Mesendoderm (in vitro differentiated cells): ENCODE measurements at regions not wholly inside any gene's neighbourhood (a gene's known extent, or its start where the extent isn't known, plus 50 kb on each side); places are given as distances from the start of the nearest gene placed in this dataset.

ENCODE experiments used
- DNase-seq: peaks from one replicate; pipeline ENCODE4 v3.0.0; 2013
- H2AK5ac ChIP-seq: 2 replicates; pipeline ENCODE4 v1.6.1; 2013; ENCODE audit warnings: low read length, inconsistent platforms
- H2BK120ac ChIP-seq: 2 replicates; pipeline ENCODE4 v1.6.1; 2013; ENCODE audit warnings: low read depth, mild to moderate bottlenecking, low read length, moderate library complexity, mixed read lengths
- H2BK15ac ChIP-seq: replicated peaks from 2 replicates; pipeline ENCODE4 v1.6.1; 2013; ENCODE audit warnings: low read depth, mild to moderate bottlenecking, moderate library complexity
- H2BK5ac ChIP-seq: 2 replicates; pipeline ENCODE4 v1.6.1; 2013; ENCODE audit warnings: low read length, inconsistent platforms
- H3K18ac ChIP-seq: 2 replicates; pipeline ENCODE4 v1.6.1; 2013; ENCODE audit warnings: mild to moderate bottlenecking, low read length, mixed read lengths
- H3K23ac ChIP-seq: one replicate; pipeline ENCODE4 v1.6.1; 2013; ENCODE audit warnings: low read length
- H3K27ac ChIP-seq: 2 replicates; pipeline ENCODE4 v1.5.1; 2013; ENCODE audit warnings: low read depth, mild to moderate bottlenecking, inconsistent platforms, low read length, moderate library complexity
- H3K27me3 ChIP-seq: 2 replicates; pipeline ENCODE4 v1.6.1; 2013; ENCODE audit warnings: low read length, control low read depth, mild to moderate bottlenecking, inconsistent platforms; ENCODE audit not compliant: insufficient read depth, poor library complexity
- H3K36me3 ChIP-seq: 2 replicates; pipeline ENCODE4 v1.6.1; 2013; ENCODE audit warnings: low read length, inconsistent platforms; ENCODE audit not compliant: control insufficient read depth, insufficient read depth
- H3K4ac ChIP-seq: one replicate; pipeline ENCODE4 v1.6.1; 2013; ENCODE audit warnings: low read depth, mild to moderate bottlenecking, low read length, moderate library complexity
- H3K4me1 ChIP-seq: 2 replicates; pipeline ENCODE4 v1.6.1; 2013; ENCODE audit warnings: low read depth, low read length, inconsistent platforms; ENCODE audit not compliant: control insufficient read depth
- H3K4me2 ChIP-seq: 2 replicates; pipeline ENCODE4 v1.6.1; 2013; ENCODE audit warnings: low read length
- H3K4me3 ChIP-seq: 2 replicates; pipeline ENCODE4 v1.5.1; 2013; ENCODE audit warnings: mild to moderate bottlenecking, low read length
- H3K56ac ChIP-seq: one replicate; pipeline ENCODE4 v1.6.1; 2013; ENCODE audit warnings: low read length
- H3K79me1 ChIP-seq: 2 replicates; pipeline ENCODE4 v1.6.1; 2013; ENCODE audit warnings: low read length, inconsistent platforms
- H3K79me2 ChIP-seq: 2 replicates; pipeline ENCODE4 v1.6.1; 2013; ENCODE audit warnings: mild to moderate bottlenecking, low read length; ENCODE audit not compliant: control insufficient read depth, insufficient read depth
- H3K9ac ChIP-seq: 2 replicates; pipeline ENCODE4 v1.6.1; 2013; ENCODE audit warnings: low read length, inconsistent platforms
- H4K5ac ChIP-seq: one replicate; pipeline ENCODE4 v1.6.1; 2013; ENCODE audit warnings: low read length
- H4K8ac ChIP-seq: one replicate; pipeline ENCODE4 v1.6.1; 2013; ENCODE audit warnings: low read depth, mild to moderate bottlenecking, control low read depth, low read length, moderate library complexity
- WGBS: extraction: QIAGEN DNeasy Blood & Tissue Kit; methylation state at CpG from one replicate; pipeline ENCODE4 v1.1.7; 2013; ENCODE audit warnings: low lambda C conversion rate, missing lambda C conversion rate; ENCODE audit not compliant: insufficient coverage; ENCODE audit errors: extremely low coverage; 5-methylcytosine and 5-hydroxymethylcytosine counted together

DNA sequence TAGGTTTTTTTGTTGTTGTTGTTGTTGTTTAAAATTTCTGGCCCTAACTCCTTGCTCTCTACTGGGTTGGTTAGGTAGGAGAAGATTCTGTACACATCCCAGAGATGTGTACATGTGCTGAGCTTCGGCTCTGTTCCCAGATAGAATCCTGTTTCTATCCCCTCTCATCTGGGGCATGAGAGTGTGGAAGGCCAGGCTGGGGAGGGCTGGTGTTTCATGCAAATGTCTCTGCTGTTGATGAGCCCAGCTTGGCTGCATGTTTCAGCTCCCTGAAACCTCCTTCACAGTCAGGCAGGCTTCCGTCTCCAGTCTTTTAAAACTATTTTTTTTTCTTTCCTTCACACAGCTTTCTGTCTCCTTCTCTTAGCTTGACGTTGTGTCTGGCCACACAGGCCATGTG, 526.9 kb upstream of the KLF4 start:
- H2BK120ac ChIP-seq, result no peak overlapping the region
- H3K27me3 ChIP-seq, result no peaks in the 10 kb centered on the region
- no peaks in the 10 kb centered on the region for H3K79me1 ChIP-seq
- H3K27ac ChIP-seq, result no peak overlapping the region
- H4K8ac ChIP-seq, result no peak overlapping the region
- DNase-seq, result no peak
- H2BK15ac ChIP-seq, result no peak overlapping the region
- H3K18ac ChIP-seq, result no peak overlapping the region
- H3K9ac ChIP-seq, result no peak overlapping the region
- H3K4me2 ChIP-seq, result no peak overlapping the region
- no peak overlapping the region for H3K4me3 ChIP-seq
- no peak overlapping the region for H2BK5ac ChIP-seq
- no peak overlapping the region for H4K5ac ChIP-seq
- no peak overlapping the region for H3K4ac ChIP-seq
- WGBS, result no CpG with 5 or more reads among the region's 3 CpGs
- H2AK5ac ChIP-seq, result no peak overlapping the region
- H3K4me1 ChIP-seq, result no peaks in the 10 kb centered on the region
- H3K36me3 ChIP-seq, result no peaks in the 10 kb centered on the region
- H3K79me2 ChIP-seq, result no peaks in the 10 kb centered on the region
- no peak overlapping the region for H3K56ac ChIP-seq
- no peak overlapping the region for H3K23ac ChIP-seq

DNA sequence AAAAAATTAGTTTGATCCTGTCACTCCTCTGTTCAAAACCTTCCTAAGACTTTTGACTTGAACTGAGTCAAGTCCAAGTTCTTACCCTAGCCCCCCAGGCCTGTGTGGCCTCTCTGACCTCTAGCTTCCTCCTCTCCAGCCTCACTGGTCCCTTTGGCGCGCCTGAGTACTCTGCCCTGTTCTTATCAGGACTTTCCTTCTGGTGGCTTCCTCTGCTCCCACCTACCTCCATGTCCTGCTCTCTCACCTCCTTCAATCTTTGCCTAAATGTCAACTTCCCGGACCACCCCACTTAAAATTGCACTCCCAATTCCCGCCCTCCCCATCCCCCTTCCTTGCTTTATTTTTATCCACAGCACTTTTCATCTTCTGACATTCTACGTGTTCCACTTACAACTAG, 526.1 kb upstream of the KLF4 start:
- DNase-seq, result no peak
- Histone ChIP-seq H2BK120ac (no peak overlapping the region), H2AK5ac (no peak overlapping the region), H3K9ac (no peak overlapping the region), H3K27ac (no peak overlapping the region), H3K36me3 (no peaks in the 10 kb centered on the region), H3K4ac (no peak overlapping the region), H2BK15ac (no peak overlapping the region), H3K27me3 (no peaks in the 10 kb centered on the region), H3K79me1 (no peaks in the 10 kb centered on the region), H2BK5ac (no peak overlapping the region), H4K8ac (no peak overlapping the region), H4K5ac (no peak overlapping the region), H3K56ac (no peak overlapping the region), H3K23ac (no peak overlapping the region), H3K4me3 (no peak overlapping the region), H3K4me2 (no peak overlapping the region), H3K4me1 (no peaks in the 10 kb centered on the region), H3K18ac (no peak overlapping the region), H3K79me2 (no peaks in the 10 kb centered on the region)
- no CpG with 5 or more reads among the region's 5 CpGs for WGBS

DNA sequence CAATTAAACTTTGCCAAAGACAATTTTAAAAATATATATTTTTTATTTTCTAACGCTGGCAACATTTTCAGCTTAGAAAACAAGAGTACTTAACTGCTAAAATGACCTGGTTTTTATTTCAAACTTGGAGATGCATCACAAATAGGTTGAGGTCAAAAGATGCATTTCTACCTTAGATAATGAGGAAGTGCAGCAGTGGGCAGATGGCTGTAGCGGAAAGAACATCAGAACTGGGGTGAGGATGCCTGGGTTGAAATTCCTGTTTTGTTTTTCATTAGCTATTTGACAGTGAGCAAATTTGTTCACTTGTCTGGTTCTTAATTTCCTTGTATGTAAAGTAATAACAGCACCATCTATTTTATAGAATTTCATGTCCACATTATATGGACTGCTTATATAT, 524.8 kb upstream of the KLF4 start:
- 100% methylated on average over 1 of the region's 2 CpGs for WGBS
- Histone ChIP-seq H4K8ac (no peak overlapping the region), H3K36me3 (no peaks in the 10 kb centered on the region), H3K27me3 (no peaks in the 10 kb centered on the region), H4K5ac (no peak overlapping the region), H3K56ac (no peak overlapping the region), H3K27ac (no peak overlapping the region), H2BK120ac (no peak overlapping the region), H3K9ac (no peak overlapping the region), H2BK15ac (no peak overlapping the region), H3K4me3 (no peak overlapping the region), H2BK5ac (no peak overlapping the region), H3K4me2 (no peak overlapping the region), H3K23ac (no peak overlapping the region), H3K79me2 (no peaks in the 10 kb centered on the region), H2AK5ac (no peak overlapping the region), H3K18ac (no peak overlapping the region), H3K4ac (no peak overlapping the region), H3K4me1 (no peaks in the 10 kb centered on the region), H3K79me1 (no peaks in the 10 kb centered on the region)
- DNase-seq, result no peak

DNA sequence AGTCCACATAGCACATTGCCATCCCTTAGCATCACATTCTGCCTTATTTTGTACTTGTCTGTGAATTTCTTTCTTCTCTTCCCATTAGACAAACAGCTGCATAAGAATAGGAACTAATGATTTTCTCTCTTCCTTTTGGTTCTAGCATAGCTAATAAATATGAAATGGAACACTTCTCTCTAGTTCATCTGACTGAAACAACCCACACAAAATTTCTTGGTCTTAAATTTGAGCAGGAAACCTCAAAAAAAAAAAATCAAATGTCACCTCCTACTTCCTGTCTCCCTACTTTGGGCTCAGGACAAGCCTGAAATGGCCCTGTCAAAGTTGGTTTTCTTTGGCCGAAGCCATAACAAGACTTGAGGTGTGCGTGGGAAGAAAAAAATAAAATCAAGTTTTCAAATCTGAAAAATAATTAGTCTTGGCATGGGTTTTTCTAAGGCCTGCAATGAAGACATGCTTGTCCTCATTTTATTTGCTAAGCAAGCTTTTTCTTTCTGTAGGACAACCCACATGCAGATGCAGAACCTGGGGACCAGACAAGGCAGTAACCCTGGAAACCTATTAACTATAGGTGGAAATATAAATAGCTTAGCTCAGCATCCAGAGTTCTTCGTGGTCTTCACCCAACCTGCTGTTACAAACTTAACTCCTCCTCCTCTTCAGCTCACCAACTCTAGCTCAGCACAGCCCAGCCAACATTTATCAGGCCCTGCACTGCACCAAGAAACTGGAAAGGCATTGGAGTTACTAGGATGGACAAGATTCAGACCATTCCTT, 523.5 kb upstream of the KLF4 start:
- DNase-seq, result no peak
- no peak overlapping the region for H2AK5ac ChIP-seq
- H3K4me2 ChIP-seq, result no peak overlapping the region
- H2BK15ac ChIP-seq, result no peak overlapping the region
- no peak overlapping the region for H3K23ac ChIP-seq
- no peak overlapping the region for H3K4ac ChIP-seq
- no peaks in the 10 kb centered on the region for H3K4me1 ChIP-seq
- no peaks in the 10 kb centered on the region for H3K27me3 ChIP-seq
- no peaks in the 10 kb centered on the region for H3K79me1 ChIP-seq
- H2BK5ac ChIP-seq, result no peak overlapping the region
- H3K36me3 ChIP-seq, result no peaks in the 10 kb centered on the region
- no peak overlapping the region for H3K18ac ChIP-seq
- H3K27ac ChIP-seq, result no peak overlapping the region
- H3K9ac ChIP-seq, result no peak overlapping the region
- no peaks in the 10 kb centered on the region for H3K79me2 ChIP-seq
- WGBS, result no CpG with 5 or more reads among the region's 3 CpGs
- no peak overlapping the region for H4K8ac ChIP-seq
- no peak overlapping the region for H3K56ac ChIP-seq
- no peak overlapping the region for H4K5ac ChIP-seq
- H3K4me3 ChIP-seq, result no peak overlapping the region
- H2BK120ac ChIP-seq, result no peak overlapping the region

DNA sequence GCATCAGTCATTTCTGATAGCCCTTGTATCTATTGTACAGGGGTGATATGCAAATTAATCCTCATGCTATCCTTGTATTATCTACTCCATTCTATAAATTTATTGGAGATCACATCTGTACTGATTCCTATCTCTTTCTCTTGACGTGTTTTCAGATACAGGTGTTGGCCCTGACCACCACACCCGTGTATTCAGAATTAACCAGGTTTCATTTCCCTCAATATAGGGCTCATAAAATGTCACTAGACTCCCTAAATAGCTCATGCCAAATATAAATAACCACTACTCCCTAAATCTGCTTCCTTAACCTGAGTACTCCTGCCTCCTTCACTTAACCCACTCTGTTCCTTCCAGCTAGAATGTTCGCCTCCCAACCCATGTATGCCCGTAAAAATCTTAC, 522.8 kb upstream of the KLF4 start:
- Histone ChIP-seq H3K4me1 (no peaks in the 10 kb centered on the region), H3K4me2 (no peak overlapping the region), H2BK5ac (no peak overlapping the region)

DNA sequence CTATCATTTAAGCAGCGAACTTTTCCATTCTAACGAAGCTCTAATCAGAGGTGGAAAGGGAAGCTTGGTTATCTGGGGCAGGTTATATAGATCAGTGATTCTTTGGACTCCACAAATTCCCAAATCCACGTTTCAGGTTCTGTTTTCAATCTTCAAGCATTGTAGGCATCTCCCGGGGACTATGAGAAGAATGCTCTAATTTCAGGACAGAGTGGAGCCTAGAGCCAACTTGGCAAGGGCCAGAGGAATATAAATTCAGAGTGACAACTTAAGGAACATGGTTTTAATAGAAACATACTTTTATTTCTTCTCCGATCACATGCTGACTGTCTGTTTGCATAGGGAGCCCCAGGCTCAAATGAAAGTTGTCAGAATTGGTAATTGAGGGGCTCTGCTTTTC, 514.0 kb upstream of the KLF4 start:
- Histone ChIP-seq H3K4me3 (no peak overlapping the region), H4K8ac (no peak overlapping the region), H3K4me1 (no peaks in the 10 kb centered on the region), H3K4ac (no peak overlapping the region), H3K79me1 (no peaks in the 10 kb centered on the region), H3K18ac (no peak overlapping the region), H3K27me3 (no peaks in the 10 kb centered on the region), H3K4me2 (no peak overlapping the region), H3K36me3 (no peaks in the 10 kb centered on the region), H2BK120ac (no peak overlapping the region), H3K79me2 (no peaks in the 10 kb centered on the region), H3K56ac (no peak overlapping the region), H2BK15ac (no peak overlapping the region), H4K5ac (no peak overlapping the region), H3K9ac (no peak overlapping the region), H2AK5ac (no peak overlapping the region), H3K27ac (no peak overlapping the region), H2BK5ac (no peak overlapping the region), H3K23ac (no peak overlapping the region)
- no peak for DNase-seq
- WGBS, result no CpG with 5 or more reads among the region's 5 CpGs

More for the DNA sequence above, 522.8 kb upstream of the KLF4 start:
- no peak overlapping the region for H2BK15ac ChIP-seq
- no peak overlapping the region for H3K4ac ChIP-seq
- H3K79me2 ChIP-seq, result no peaks in the 10 kb centered on the region
- H2AK5ac ChIP-seq, result no peak overlapping the region
- H4K5ac ChIP-seq, result no peak overlapping the region
- H3K9ac ChIP-seq, result no peak overlapping the region
- no peaks in the 10 kb centered on the region for H3K79me1 ChIP-seq
- H3K23ac ChIP-seq, result no peak overlapping the region
- no peak overlapping the region for H3K27ac ChIP-seq
- no peak overlapping the region for H3K56ac ChIP-seq
- WGBS, result no CpG with 5 or more reads among the region's 4 CpGs
- DNase-seq, result no peak
- H3K4me3 ChIP-seq, result no peak overlapping the region
- no peaks in the 10 kb centered on the region for H3K36me3 ChIP-seq
- no peak overlapping the region for H2BK120ac ChIP-seq
- no peaks in the 10 kb centered on the region for H3K27me3 ChIP-seq
- H3K18ac ChIP-seq, result no peak overlapping the region
- H4K8ac ChIP-seq, result no peak overlapping the region
